IMR-90 (cell line): ENCODE measurements at regions not wholly inside any gene's neighbourhood (a gene's known extent, or its start where the extent isn't known, plus 50 kb on each side); places are given as distances from the start of the nearest gene placed in this dataset.

ENCODE experiments used
- ATAC-seq: fragments of 200-7000 bp; cut with Tn5 transposase; 2 replicates; pipeline ENCODE4 v1.9.1; 2020; ENCODE audit warnings: low read depth, mild to moderate bottlenecking, moderate library complexity
- BruUV-seq: library from RNA; stranded (reverse); fragments of 400-500 nt; replicated peaks from 2 replicates; lab custom pipeline; 2021; lab: Mats Ljungman, UMichigan
- CTCF ChIA-PET: fragments of 300-600 bp; formaldehyde crosslinking; extraction: SDS; loops from one replicate; lab custom pipeline; 2021; ENCODE audit warnings: antibody characterized with exemption; lab: Yijun Ruan, JAX
- POLR2A ChIA-PET: fragments of 300-600 bp; sonication (Branson Sonifier 250); formaldehyde crosslinking; loops from one replicate; lab custom pipeline; 2022; ENCODE audit warnings: antibody characterized with exemption; ENCODE audit not compliant: unreplicated experiment; lab: Charles Lee
- DNase-seq: peaks from one replicate; pipeline ENCODE4 v3.0.0; 2013
- H2AFZ ChIP-seq: replicated peaks from 2 replicates; pipeline ENCODE3; 2013; ENCODE audit warnings: low read length, mild to moderate bottlenecking; ENCODE audit not compliant: poor library complexity
- H2AK5ac ChIP-seq: 2 replicates; pipeline ENCODE4 v1.6.1; 2013; ENCODE audit warnings: low read depth, low read length, inconsistent platforms
- H2AK9ac ChIP-seq: replicated peaks from 2 replicates; pipeline ENCODE3; 2013; ENCODE audit warnings: mild to moderate bottlenecking, low read depth, low read length, moderate library complexity; ENCODE audit not compliant: poor library complexity
- H2BK120ac ChIP-seq: 2 replicates; pipeline ENCODE4 v1.6.1; 2013; ENCODE audit warnings: low read depth, low read length, inconsistent platforms
- H2BK15ac ChIP-seq: 3 replicates; pipeline ENCODE4 v1.6.1; 2013; ENCODE audit warnings: low read depth, low read length, inconsistent platforms
- H2BK20ac ChIP-seq: 2 replicates; pipeline ENCODE4 v1.6.1; 2013; ENCODE audit warnings: low read depth, mild to moderate bottlenecking, inconsistent platforms, low read length, moderate library complexity
- H2BK5ac ChIP-seq: 2 replicates; pipeline ENCODE4 v1.6.1; 2013; ENCODE audit warnings: mild to moderate bottlenecking, low read depth, low read length, inconsistent platforms; ENCODE audit not compliant: poor library complexity, severe bottlenecking
- H3K14ac ChIP-seq: replicated peaks from 2 replicates; pipeline ENCODE4 v1.6.1; 2013; ENCODE audit warnings: low read depth, low read length, inconsistent platforms
- H3K18ac ChIP-seq: 2 replicates; pipeline ENCODE4 v1.6.1; 2013; ENCODE audit warnings: low read depth, low read length, control low read depth
- H3K23ac ChIP-seq: 2 replicates; pipeline ENCODE4 v1.6.1; 2013; ENCODE audit warnings: low read depth, low read length, inconsistent platforms
- H3K27ac ChIP-seq: 2 replicates; pipeline ENCODE4 v1.5.1; 2013; ENCODE audit warnings: mild to moderate bottlenecking, control low read depth, low read length; ENCODE audit not compliant: insufficient read depth
- H3K27me3 ChIP-seq: 2 replicates; pipeline ENCODE4 v1.6.1; 2013; ENCODE audit warnings: low read length; ENCODE audit not compliant: control insufficient read depth, insufficient read depth
- H3K36me3 ChIP-seq: 2 replicates; pipeline ENCODE4 v1.6.1; 2013; ENCODE audit warnings: low read length, mixed read lengths; ENCODE audit not compliant: control insufficient read depth, insufficient read depth
- H3K4ac ChIP-seq: 2 replicates; pipeline ENCODE4 v1.6.1; 2013; ENCODE audit warnings: low read depth, low read length, inconsistent platforms
- H3K4me1 ChIP-seq: 2 replicates; pipeline ENCODE4 v1.6.1; 2013; ENCODE audit warnings: low read length, mixed read lengths; ENCODE audit not compliant: control insufficient read depth, insufficient read depth
- H3K4me2 ChIP-seq: 2 replicates; pipeline ENCODE4 v1.6.1; 2013; ENCODE audit warnings: low read depth, mild to moderate bottlenecking, control low read depth, low read length, moderate library complexity
- H3K4me3 ChIP-seq: 2 replicates; pipeline ENCODE4 v1.5.1; 2013; ENCODE audit warnings: low read depth, mild to moderate bottlenecking, control low read depth, low read length, moderate library complexity; ENCODE audit not compliant: insufficient read depth
- H3K56ac ChIP-seq: 2 replicates; pipeline ENCODE4 v1.6.1; 2013; ENCODE audit warnings: low read length, inconsistent platforms; ENCODE audit not compliant: insufficient read depth; ENCODE audit errors: extremely low read depth
- H3K79me1 ChIP-seq, 2 experiments: 2 replicates each; pipeline ENCODE4 v1.6.1; 2013; ENCODE audit warnings: low read length in 2 of 2, inconsistent platforms in 1 of 2, low read depth in 1 of 2
- H3K9ac ChIP-seq: 2 replicates; pipeline ENCODE4 v1.6.1; 2013; ENCODE audit warnings: low read depth, low read length, control low read depth
- H3K9me1 ChIP-seq: 2 replicates; pipeline ENCODE4 v1.6.1; 2013; ENCODE audit warnings: low read length, inconsistent platforms; ENCODE audit not compliant: insufficient read depth
- H3K9me3 ChIP-seq: 2 replicates; pipeline ENCODE4 v1.6.1; 2013; ENCODE audit warnings: low read length; ENCODE audit not compliant: control insufficient read depth, insufficient read depth
- H4K20me1 ChIP-seq: 2 replicates; pipeline ENCODE4 v1.6.1; 2013; ENCODE audit warnings: low read length, inconsistent platforms; ENCODE audit not compliant: insufficient read depth
- H4K5ac ChIP-seq: 2 replicates; pipeline ENCODE4 v1.6.1; 2013; ENCODE audit warnings: mild to moderate bottlenecking, low read depth, low read length, control low read depth
- H4K8ac ChIP-seq, 2 experiments: 2 replicates each; pipeline ENCODE4 v1.6.1; 2013; ENCODE audit warnings: low read depth in 2 of 2, low read length in 2 of 2, control low read depth in 1 of 2, inconsistent platforms in 1 of 2
- H4K91ac ChIP-seq: 2 replicates; pipeline ENCODE4 v1.6.1; 2013; ENCODE audit warnings: low read depth, low read length, inconsistent platforms; ENCODE audit not compliant: insufficient read depth
- CEBPB ChIP-seq: IDR thresholded peaks from 2 replicates; pipeline ENCODE4 v1.6.1; 2012; ENCODE audit warnings: low read depth, low read length, improper control_type of control experiment
- CHD1 ChIP-seq: IDR thresholded peaks from 2 replicates; pipeline ENCODE4 v1.6.1; 2012; ENCODE audit warnings: low read depth, low read length, improper control_type of control experiment
- CTCF ChIP-seq: conservative IDR thresholded peaks from 2 replicates; pipeline ENCODE4 v1.5.1; 2012; ENCODE audit warnings: mild to moderate bottlenecking, low read depth, low read length, improper control_type of control experiment
- MAFK ChIP-seq: IDR thresholded peaks from 2 replicates; pipeline ENCODE4 v1.6.1; 2012; ENCODE audit warnings: low read depth, low read length, improper control_type of control experiment
- MAZ ChIP-seq: IDR thresholded peaks from 2 replicates; pipeline ENCODE4 v1.6.1; 2012; ENCODE audit warnings: low read depth, mild to moderate bottlenecking, low read length, improper control_type of control experiment, moderate library complexity, borderline replicate concordance
- NFE2L2 ChIP-seq: fragments of 150-350 bp; IDR thresholded peaks from 2 replicates; pipeline ENCODE4 v1.6.1; 2016; ENCODE audit warnings: low read depth, mild to moderate bottlenecking, low read length
- POLR2A ChIP-seq: IDR thresholded peaks from 2 replicates; pipeline ENCODE4 v1.6.1; 2012; ENCODE audit warnings: mild to moderate bottlenecking, low read depth, low read length
- RAD21 ChIP-seq: IDR thresholded peaks from 2 replicates; pipeline ENCODE4 v1.6.1; 2012; ENCODE audit warnings: low read length, improper control_type of control experiment
- RCOR1 ChIP-seq: IDR thresholded peaks from 2 replicates; pipeline ENCODE4 v1.6.1; 2012; ENCODE audit warnings: mild to moderate bottlenecking, low read length, improper control_type of control experiment; ENCODE audit not compliant: insufficient replicate concordance
- USF2 ChIP-seq: fragments of 150-350 bp; IDR thresholded peaks from 2 replicates; pipeline ENCODE4 v1.6.1; 2017; ENCODE audit warnings: mild to moderate bottlenecking, antibody characterized with exemption, low read length, low read depth
- WGBS, 2 experiments: methylation state at CpG; one replicate each; pipeline versions ENCODE4 v1.1.5 to v1.1.7; 2013; ENCODE audit warnings: missing lambda C conversion rate in 2 of 2; ENCODE audit not compliant: insufficient read length in 1 of 2; ENCODE audit errors: extremely low coverage in 2 of 2; 5-methylcytosine and 5-hydroxymethylcytosine counted together
- dilution Hi-C: fragments of 300-500 bp; cut with HindIII; formaldehyde crosslinking; loops from one replicate; pipeline ENCODE4 v1.14.3; 2018; ENCODE audit warnings: low sequenced_read_pairs; ENCODE audit not compliant: unreplicated experiment
- in situ Hi-C: fragments of 300-500 bp; cut with MboI; formaldehyde crosslinking; loops from 3 replicates; pipeline ENCODE4 v1.14.3; 2019; ENCODE audit warnings: low sequenced_read_pairs, inconsistent platforms, mixed read lengths
- intact Hi-C: fragments of 100-400 bp; cut with micrococcal nuclease; formaldehyde crosslinking; loops from 2 replicates; pipeline ENCODE4 v1.10.0; 2022

GRCh38 chr5:133703935-133704334 is 91.6 kb upstream of the FSTL4 start:
- dilution Hi-C loops (no loop called here), intact Hi-C loops (no loop called here), in situ Hi-C loops (no loop called here)
- Histone ChIP-seq H2BK120ac (no peak overlapping the region), H3K9ac (no peak overlapping the region), H2AK9ac (no peak overlapping the region), H3K56ac (no peak overlapping the region), H4K91ac (no peak overlapping the region), H3K79me1 (no peaks in the 10 kb centered on the region), H3K4ac (no peak overlapping the region), H3K23ac (no peak overlapping the region), H3K9me1 (no peaks in the 10 kb centered on the region; the same call in 1 of the 2 replicates), H4K20me1 (no peaks in the 10 kb centered on the region), H3K14ac (no peak overlapping the region), H3K18ac (no peak overlapping the region), H2BK5ac (no peak overlapping the region), H3K4me1 (no peaks in the 10 kb centered on the region), H2BK20ac (no peak overlapping the region), H3K27ac (no peak overlapping the region), H4K8ac (no peak overlapping the region), H3K27me3 (peaks cover 3% of the 10 kb centered on the region), H2BK15ac (no peak overlapping the region), H3K4me2 (no peak overlapping the region), H3K9me3 (no peaks in the 10 kb centered on the region), H2AFZ (no peak overlapping the region), H4K5ac (no peak overlapping the region), H2AK5ac (no peak overlapping the region), H3K4me3 (no peak overlapping the region), H3K36me3 (no peaks in the 10 kb centered on the region)
- CTCF ChIA-PET, result no interaction called here
- DNase-seq, result no peak
- WGBS, 2 experiments, result no CpG with 5 or more reads among the region's 1 CpG
- no TSS peak for BruUV-seq
- no peak for ATAC-seq
- TF ChIP-seq CEBPB (no peak), POLR2A (no peak), MAFK (no peak), RAD21 (no peak), MAZ (no peak), CHD1 (no peak), RCOR1 (no peak), CTCF (no peak), NFE2L2 (no peak), USF2 (no peak)
- POLR2A ChIA-PET, result no interaction called here
